Breast epithelium (tissue), 4 donors: ENCODE measurements at regions not wholly inside any gene's neighbourhood (a gene's known extent, or its start where the extent isn't known, plus 50 kb on each side); places are given as distances from the start of the nearest gene placed in this dataset.

Experiments
- DNase-seq, 2 donors: peaks; one replicate each; pipeline ENCODE4 v3.0.0-alpha.2; 2019; ENCODE audit warnings: low spot score in 2 of 2
- H3K27ac ChIP-seq, 2 donors: fragments of 200-600 bp; sonication (generic) in 1 of 2; one replicate each; pipeline ENCODE4 v1.5.1; 2016 to 2019; ENCODE audit warnings: mild to moderate bottlenecking in 1 of 2
- H3K27me3 ChIP-seq, 2 donors: fragments of 200-600 bp; sonication (generic) in 1 of 2; one replicate each; pipeline versions ENCODE4 v1.5.1 to v1.6.0; 2017 to 2019; ENCODE audit warnings: control low read depth in 1 of 2, mild to moderate bottlenecking in 1 of 2
- H3K36me3 ChIP-seq: fragments of 200-600 bp; one replicate; pipeline ENCODE4 v1.5.1; 2019
- H3K4me1 ChIP-seq, 2 donors: fragments of 200-600 bp; sonication (generic); one replicate each; pipeline ENCODE4 v1.5.1; 2016 to 2019; ENCODE audit warnings: control low read depth in 1 of 2
- H3K4me3 ChIP-seq, 3 donors: fragments of 200-600 bp; sonication (generic); 1 replicate in 2 of 3; 2 replicates in 1 of 3; pipeline ENCODE4 v1.5.1; 2016 to 2019; ENCODE audit warnings: mild to moderate bottlenecking in 3 of 3, moderate library complexity in 2 of 3
- H3K9me3 ChIP-seq, 2 donors: fragments of 200-600 bp; sonication (generic) in 1 of 2; one replicate each; pipeline ENCODE4 v1.5.1; 2016 to 2019; ENCODE audit warnings: control low read depth in 1 of 2
- CTCF ChIP-seq, 3 donors: fragments of 450-650 bp; IDR thresholded peaks; one replicate each; pipeline ENCODE4 v1.5.1; 2016 to 2017; ENCODE audit warnings: antibody characterized with exemption in 3 of 3, mild to moderate bottlenecking in 3 of 3, moderate library complexity in 3 of 3
- POLR2A ChIP-seq: fragments of 450-650 bp; IDR thresholded peaks from one replicate; pipeline ENCODE4 v1.6.1; 2016; ENCODE audit warnings: antibody characterized with exemption, mild to moderate bottlenecking, moderate library complexity
- POLR2AphosphoS5 ChIP-seq, 3 donors: sonication (generic); formaldehyde crosslinking; IDR thresholded peaks; one replicate each; pipeline ENCODE4 v1.6.1; 2017; ENCODE audit warnings: antibody characterized with exemption in 3 of 3
- intact Hi-C: fragments of 100-400 bp; cut with DNase I; formaldehyde crosslinking; loops from one replicate; pipeline ENCODE4 v1.15.1; 2023; ENCODE audit warnings: low total_unique reads

GRCh38 chr5:167393358-167393757 lies 898.1 kb upstream of the WWC1 start:
- no peak overlapping the region for H3K27ac ChIP-seq
- H3K9me3 ChIP-seq = no peaks in the 10 kb centered on the region
- H3K4me3 ChIP-seq = no peak overlapping the region
- no peaks in the 10 kb centered on the region for H3K36me3 ChIP-seq
- no peaks in the 10 kb centered on the region for H3K4me1 ChIP-seq
- DNase-seq = no peak
- H3K27me3 ChIP-seq = no peaks in the 10 kb centered on the region
- TF ChIP-seq POLR2A = no peak
- no peak for TF ChIP-seq POLR2AphosphoS5 (IDR thresholded peaks at IDR 0.05)
- TF ChIP-seq CTCF (IDR thresholded peaks at IDR 0.05) = no peak
- intact Hi-C loops = no loop called here

GRCh38 chr5:167402671-167403070 lies 888.8 kb upstream of the WWC1 start:
- no peaks in the 10 kb centered on the region for H3K27me3 ChIP-seq
- intact Hi-C loops = no loop called here
- no peaks in the 10 kb centered on the region for H3K9me3 ChIP-seq
- no peaks in the 10 kb centered on the region for H3K36me3 ChIP-seq
- H3K4me3 ChIP-seq = no peak overlapping the region
- DNase-seq = no peak
- H3K4me1 ChIP-seq = no peaks in the 10 kb centered on the region
- H3K27ac ChIP-seq = no peak overlapping the region
- TF ChIP-seq POLR2A (no peak), POLR2AphosphoS5 (IDR thresholded peaks at IDR 0.05) (no peak), CTCF (IDR thresholded peaks at IDR 0.05) (no peak)

- Histone ChIP-seq H3K27me3 (no peaks in the 10 kb centered on the region), H3K36me3 (no peaks in the 10 kb centered on the region), H3K27ac (no peak overlapping the region), H3K4me3 (no peak overlapping the region), H3K4me1 (no peaks in the 10 kb centered on the region), H3K9me3 (no peaks in the 10 kb centered on the region)
- TF ChIP-seq POLR2A (no peak), POLR2AphosphoS5 (IDR thresholded peaks at IDR 0.05) (no peak), CTCF (IDR thresholded peaks at IDR 0.05) (no peak)
- no peak for DNase-seq
- intact Hi-C loops = no loop called here
These were observed 884.9 kb upstream of the WWC1 start for GRCh38 chr5:167406513-167406912.

- Histone ChIP-seq H3K4me1 (no peaks in the 10 kb centered on the region), H3K36me3 (no peaks in the 10 kb centered on the region), H3K9me3 (no peaks in the 10 kb centered on the region), H3K27ac (no peak overlapping the region), H3K27me3 (no peaks in the 10 kb centered on the region), H3K4me3 (no peak overlapping the region)
- DNase-seq = no peak
- intact Hi-C loops = no loop called here
- TF ChIP-seq POLR2AphosphoS5 (IDR thresholded peaks at IDR 0.05) = no peak
- TF ChIP-seq CTCF (IDR thresholded peaks at IDR 0.05) = no peak
- no peak for TF ChIP-seq POLR2A
These were observed 878.9 kb upstream of the WWC1 start for GRCh38 chr5:167412556-167412955.

- Histone ChIP-seq H3K36me3 (no peaks in the 10 kb centered on the region), H3K4me3 (no peak overlapping the region), H3K4me1 (no peaks in the 10 kb centered on the region), H3K9me3 (no peaks in the 10 kb centered on the region), H3K27ac (no peak overlapping the region), H3K27me3 (no peaks in the 10 kb centered on the region)
- no peak for TF ChIP-seq POLR2A
- no peak for TF ChIP-seq CTCF (IDR thresholded peaks at IDR 0.05)
- TF ChIP-seq POLR2AphosphoS5 (IDR thresholded peaks at IDR 0.05) = no peak
- intact Hi-C loops = no loop called here
- no peak for DNase-seq
These were observed 877.9 kb upstream of the WWC1 start for GRCh38 chr5:167413506-167413905.
